Suprapubic skin (tissue), 3 donors: ENCODE measurements at regions not wholly inside any gene's neighbourhood (a gene's known extent, or its start where the extent isn't known, plus 50 kb on each side); places are given as distances from the start of the nearest gene placed in this dataset.

ENCODE experiments used
- EP300 ChIP-seq: sonication (generic); formaldehyde crosslinking; IDR thresholded peaks from one replicate; pipeline ENCODE4 v1.6.1; 2017; ENCODE audit warnings: antibody characterized with exemption
- POLR2A ChIP-seq, 2 donors: fragments of 450-650 bp; IDR thresholded peaks; one replicate each; pipeline ENCODE4 v1.6.1; 2017; ENCODE audit warnings: antibody characterized with exemption in 2 of 2, mild to moderate bottlenecking in 2 of 2, moderate library complexity in 2 of 2
- TF ChIP-seq, protein P1 (sequence below), 2 donors: fragments of 200-600 bp in 1 of 2; fragments of 450-650 bp in 1 of 2; sonication (generic) in 1 of 2; IDR thresholded peaks; one replicate each; pipeline ENCODE4 v1.5.1; 2016 to 2019; ENCODE audit warnings: antibody characterized with exemption in 2 of 2, mild to moderate bottlenecking in 1 of 2, moderate library complexity in 1 of 2

DNA sequence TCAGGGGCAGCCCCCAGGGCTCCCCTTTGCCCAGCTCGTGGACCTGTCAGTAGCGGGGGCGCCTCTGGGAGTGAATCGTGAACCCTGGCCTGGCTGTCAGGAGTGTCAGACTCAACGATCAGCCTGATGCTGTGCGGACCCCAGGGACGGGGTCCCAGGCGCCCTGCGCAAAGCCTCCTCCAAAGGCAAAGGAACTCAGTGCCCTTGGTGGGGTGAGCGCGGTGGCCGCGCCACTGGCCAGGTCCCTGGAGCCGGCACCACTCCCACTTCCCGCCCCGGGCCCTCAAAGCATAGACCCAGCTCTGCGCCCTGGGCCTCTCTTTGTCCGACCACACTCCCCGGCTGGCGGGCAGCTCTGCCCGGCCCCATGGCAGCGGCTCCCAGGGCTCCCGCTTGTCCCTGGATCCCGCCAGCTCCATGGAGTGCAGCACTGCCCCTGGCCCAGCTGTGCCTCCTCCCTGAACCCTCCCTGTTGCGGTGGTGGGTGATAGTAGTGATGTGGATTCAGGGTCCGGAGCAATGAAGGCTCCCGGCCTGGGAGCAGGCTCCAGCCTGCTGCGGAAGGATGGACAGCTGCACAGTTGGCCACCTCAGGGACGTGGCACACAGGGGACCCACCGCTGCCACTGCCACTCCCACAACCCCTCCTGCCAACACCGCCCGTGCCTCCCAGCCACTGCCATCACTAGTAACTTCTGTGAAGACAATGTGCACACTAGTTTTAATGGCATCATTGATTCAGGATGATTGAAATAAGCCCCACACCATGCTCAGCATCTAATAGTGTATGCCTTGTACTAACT is 263.8 kb downstream of the ZBBX start:
- TF ChIP-seq, protein P1, sequence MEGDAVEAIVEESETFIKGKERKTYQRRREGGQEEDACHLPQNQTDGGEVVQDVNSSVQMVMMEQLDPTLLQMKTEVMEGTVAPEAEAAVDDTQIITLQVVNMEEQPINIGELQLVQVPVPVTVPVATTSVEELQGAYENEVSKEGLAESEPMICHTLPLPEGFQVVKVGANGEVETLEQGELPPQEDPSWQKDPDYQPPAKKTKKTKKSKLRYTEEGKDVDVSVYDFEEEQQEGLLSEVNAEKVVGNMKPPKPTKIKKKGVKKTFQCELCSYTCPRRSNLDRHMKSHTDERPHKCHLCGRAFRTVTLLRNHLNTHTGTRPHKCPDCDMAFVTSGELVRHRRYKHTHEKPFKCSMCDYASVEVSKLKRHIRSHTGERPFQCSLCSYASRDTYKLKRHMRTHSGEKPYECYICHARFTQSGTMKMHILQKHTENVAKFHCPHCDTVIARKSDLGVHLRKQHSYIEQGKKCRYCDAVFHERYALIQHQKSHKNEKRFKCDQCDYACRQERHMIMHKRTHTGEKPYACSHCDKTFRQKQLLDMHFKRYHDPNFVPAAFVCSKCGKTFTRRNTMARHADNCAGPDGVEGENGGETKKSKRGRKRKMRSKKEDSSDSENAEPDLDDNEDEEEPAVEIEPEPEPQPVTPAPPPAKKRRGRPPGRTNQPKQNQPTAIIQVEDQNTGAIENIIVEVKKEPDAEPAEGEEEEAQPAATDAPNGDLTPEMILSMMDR (IDR thresholded peaks at IDR 0.05), result no peak
- TF ChIP-seq POLR2A (IDR thresholded peaks at IDR 0.05) (no peak), EP300 (no peak)
